Brain microvascular endothelial cell (primary cell): ENCODE measurements at regions not wholly inside any gene's neighbourhood (a gene's known extent, or its start where the extent isn't known, plus 50 kb on each side); places are given as distances from the start of the nearest gene placed in this dataset.
A peak's percentile ranks its signal among the peaks of the same experiment; 100 is the strongest.

Experiments used
- DNase-seq: peaks from one replicate; pipeline ENCODE4 v3.0.0-alpha.2; 2020
- H3K27ac ChIP-seq: fragments of 250-450 bp; sonication (Bioruptor Pico); 2 replicates; pipeline ENCODE4 v1.5.1; 2020; ENCODE audit warnings: mild to moderate bottlenecking, moderate library complexity
- H3K27me3 ChIP-seq: fragments of 250-450 bp; sonication (Bioruptor Pico); replicated peaks from 2 replicates; pipeline ENCODE4 v1.5.1; 2020; ENCODE audit warnings: mild to moderate bottlenecking
- H3K36me3 ChIP-seq: fragments of 250-450 bp; sonication (Bioruptor Pico); replicated peaks from 2 replicates; pipeline ENCODE4 v1.5.1; 2020; ENCODE audit warnings: mild to moderate bottlenecking
- H3K4me3 ChIP-seq: 2 replicates; pipeline ENCODE4 v1.5.1; 2011; ENCODE audit warnings: low read depth, mild to moderate bottlenecking, control low read depth, low read length, moderate library complexity
- CTCF ChIP-seq: IDR thresholded peaks from 2 replicates; pipeline ENCODE4 v1.5.1; 2011; ENCODE audit warnings: low read depth, mild to moderate bottlenecking, moderate library complexity, low read length, control low read depth, inconsistent platforms; ENCODE audit errors: missing control alignments
- in situ Hi-C: cut with HindIII; loops from 2 replicates; pipeline ENCODE4 v1.10.0; 2017; ENCODE audit warnings: low sequenced_read_pairs, low pct_ligation_motif_present

- no peaks in the 10 kb centered on the region for H3K27me3 ChIP-seq
- in situ Hi-C loops = no loop called here
Observed at GRCh38 chr3:81244231-81244630, 517.2 kb downstream of the GBE1 start.

GRCh38 chr3:81242871-81243270 is 518.6 kb downstream of the GBE1 start:
- no peak overlapping the region for H3K27ac ChIP-seq
- peak; percentile 43 for TF ChIP-seq CTCF
- DNase-seq = no peak
- H3K27me3 ChIP-seq = no peaks in the 10 kb centered on the region
- no peak overlapping the region for H3K4me3 ChIP-seq
- H3K36me3 ChIP-seq = no peaks in the 10 kb centered on the region
- in situ Hi-C loops = no loop called here

More at GRCh38 chr3:81244231-81244630, 517.2 kb downstream of the GBE1 start:
- Histone ChIP-seq H3K27ac (no peak overlapping the region), H3K4me3 (no peak overlapping the region), H3K36me3 (no peaks in the 10 kb centered on the region)
- TF ChIP-seq CTCF = no peak
- no peak for DNase-seq

DNA sequence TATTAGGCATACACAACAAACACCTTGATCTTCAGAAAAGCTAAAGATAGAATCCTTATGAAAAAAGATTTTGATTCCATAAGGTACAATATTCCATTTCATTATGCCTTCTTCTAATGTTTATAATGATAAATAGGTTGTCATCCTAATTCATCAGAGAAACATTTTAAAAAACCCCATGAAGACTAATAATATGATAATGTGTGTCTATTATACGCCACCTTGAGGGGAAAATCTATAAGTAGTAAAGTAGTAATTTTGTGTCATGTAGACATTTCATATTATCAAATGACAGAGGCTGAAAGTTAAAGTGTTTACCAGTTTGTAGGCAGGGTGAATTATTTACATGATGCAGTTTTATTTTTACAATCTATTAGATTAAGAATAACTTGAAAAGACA is 524.3 kb downstream of the GBE1 start:
- Histone ChIP-seq H3K27me3 (no peaks in the 10 kb centered on the region), H3K36me3 (no peaks in the 10 kb centered on the region), H3K4me3 (no peak overlapping the region), H3K27ac (no peak overlapping the region)
- no peak for TF ChIP-seq CTCF
- in situ Hi-C loops = no loop called here
- DNase-seq = no peak

DNA sequence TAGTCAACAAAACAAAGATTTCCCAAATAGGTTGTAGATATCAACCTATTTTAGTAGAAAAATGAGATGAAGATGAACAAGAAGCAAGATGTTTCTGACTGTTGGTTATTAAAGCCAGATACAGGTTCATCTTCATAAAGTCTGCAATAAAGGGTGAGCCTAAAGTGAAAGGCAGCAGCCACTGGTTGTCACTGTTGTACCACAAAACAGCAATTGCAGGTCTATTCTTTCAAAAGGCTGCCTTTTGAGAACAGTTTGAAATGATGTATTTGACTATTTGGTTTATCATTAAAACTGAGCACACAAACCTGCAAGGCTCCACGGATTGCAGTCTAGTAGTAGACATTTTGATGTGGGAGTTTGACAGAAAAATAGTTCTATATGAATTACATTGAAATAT is 543.4 kb downstream of the GBE1 start:
- TF ChIP-seq CTCF = peak; percentile 73
- Histone ChIP-seq H3K27ac (no peak overlapping the region), H3K36me3 (no peaks in the 10 kb centered on the region), H3K4me3 (no peak overlapping the region), H3K27me3 (no peaks in the 10 kb centered on the region)
- in situ Hi-C loops = no loop called here
- DNase-seq = peak; percentile 38

- Histone ChIP-seq H3K36me3 (no peaks in the 10 kb centered on the region), H3K4me3 (no peak overlapping the region), H3K27ac (no peak overlapping the region), H3K27me3 (no peaks in the 10 kb centered on the region)
- in situ Hi-C loops = no loop called here
- no peak for TF ChIP-seq CTCF
- DNase-seq = no peak
Observed at GRCh38 chr3:81217101-81217500, 544.3 kb downstream of the GBE1 start.

GRCh38 chr3:81216192-81216591 is 545.3 kb downstream of the GBE1 start:
- Histone ChIP-seq H3K27ac (peak overlapping the region; percentile 68), H3K27me3 (no peaks in the 10 kb centered on the region), H3K36me3 (no peaks in the 10 kb centered on the region), H3K4me3 (no peak overlapping the region)
- DNase-seq = peak; percentile 27
- no peak for TF ChIP-seq CTCF
- in situ Hi-C loops = no loop called here
